Activated T-cell treated with anti-CD3 and anti-CD28 coated beads, Interleukin-2, amount 50 U/mL, for 24 hours (primary cell): ENCODE measurements at regions not wholly inside any gene's neighbourhood (a gene's known extent, or its start where the extent isn't known, plus 50 kb on each side); places are given as distances from the start of the nearest gene placed in this dataset.

ENCODE experiments used
- DNase-seq: peaks from one replicate; pipeline ENCODE4 v3.0.0-alpha.2; 2020
- H3K27ac Mint-ChIP-seq: 2 replicates; pipeline ENCODE4 v1.8.0; 2020; ENCODE audit warnings: mild to moderate bottlenecking, mixed read lengths
- H3K27me3 Mint-ChIP-seq: 2 replicates; pipeline ENCODE4 v1.8.0; 2020; ENCODE audit warnings: mixed read lengths
- H3K36me3 Mint-ChIP-seq: 2 replicates; pipeline ENCODE4 v1.8.0; 2020; ENCODE audit warnings: low read depth, mixed read lengths
- H3K4me1 Mint-ChIP-seq: 2 replicates; pipeline ENCODE4 v1.8.0; 2020; ENCODE audit warnings: low read depth, mixed read lengths
- H3K4me3 Mint-ChIP-seq: 2 replicates; pipeline ENCODE4 v1.8.0; 2020; ENCODE audit warnings: mild to moderate bottlenecking, moderate library complexity, mixed read lengths
- H3K9me3 Mint-ChIP-seq: 2 replicates; pipeline ENCODE4 v1.8.0; 2020; ENCODE audit warnings: mixed read lengths

DNA sequence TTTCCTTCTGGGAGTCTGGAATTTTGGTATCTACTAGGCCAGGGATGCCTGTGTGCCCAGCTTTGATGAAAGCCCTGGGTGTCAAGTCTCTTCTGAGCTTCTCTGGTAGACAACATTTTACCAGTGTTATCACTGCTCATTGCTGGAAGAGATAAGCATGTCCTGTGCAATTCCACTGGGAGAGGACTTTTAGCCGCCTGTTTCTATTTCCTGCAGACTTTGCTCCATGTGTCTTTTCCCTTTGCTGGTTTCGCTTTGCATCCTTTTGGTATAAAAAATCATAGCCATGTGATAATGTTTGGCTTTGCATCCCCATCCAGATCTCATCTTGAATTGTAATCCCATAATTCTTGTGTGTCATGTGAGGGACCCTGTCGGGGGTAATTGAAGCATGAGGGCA lies 163.2 kb downstream of the SLC28A3 start:
- H3K27me3 Mint-ChIP-seq: peaks cover 2% of the 10 kb centered on the region
- no peak for DNase-seq
- no peaks in the 10 kb centered on the region for H3K9me3 Mint-ChIP-seq
- peaks cover 2% of the 10 kb centered on the region for H3K4me1 Mint-ChIP-seq
- no peaks in the 10 kb centered on the region for H3K36me3 Mint-ChIP-seq
- H3K4me3 Mint-ChIP-seq: no peak overlapping the region
- H3K27ac Mint-ChIP-seq: no peak overlapping the region

DNA sequence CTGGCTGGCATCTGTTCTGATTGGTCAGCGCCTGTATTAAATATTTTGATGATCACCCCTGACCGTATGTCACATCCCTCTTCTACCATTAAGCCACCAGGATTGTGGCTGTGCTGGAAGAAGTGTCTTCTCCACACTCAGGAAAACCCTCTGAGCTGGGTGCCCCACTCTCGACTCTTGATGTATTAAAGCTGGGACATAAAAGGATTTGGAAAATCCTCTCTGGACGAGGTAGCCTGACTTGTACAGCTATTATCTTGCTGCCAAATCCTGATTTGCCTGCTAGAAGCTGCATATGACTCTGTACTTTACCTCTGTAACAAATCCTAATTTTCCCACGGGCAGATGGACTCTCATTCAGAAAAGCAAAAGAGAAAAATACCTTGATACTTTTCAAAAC lies 161.0 kb downstream of the SLC28A3 start:
- no peaks in the 10 kb centered on the region for H3K36me3 Mint-ChIP-seq
- H3K27ac Mint-ChIP-seq: no peak overlapping the region
- H3K4me1 Mint-ChIP-seq: no peaks in the 10 kb centered on the region
- no peaks in the 10 kb centered on the region for H3K9me3 Mint-ChIP-seq
- H3K4me3 Mint-ChIP-seq: no peak overlapping the region
- H3K27me3 Mint-ChIP-seq: peaks cover 7% of the 10 kb centered on the region
- DNase-seq: no peak

DNA sequence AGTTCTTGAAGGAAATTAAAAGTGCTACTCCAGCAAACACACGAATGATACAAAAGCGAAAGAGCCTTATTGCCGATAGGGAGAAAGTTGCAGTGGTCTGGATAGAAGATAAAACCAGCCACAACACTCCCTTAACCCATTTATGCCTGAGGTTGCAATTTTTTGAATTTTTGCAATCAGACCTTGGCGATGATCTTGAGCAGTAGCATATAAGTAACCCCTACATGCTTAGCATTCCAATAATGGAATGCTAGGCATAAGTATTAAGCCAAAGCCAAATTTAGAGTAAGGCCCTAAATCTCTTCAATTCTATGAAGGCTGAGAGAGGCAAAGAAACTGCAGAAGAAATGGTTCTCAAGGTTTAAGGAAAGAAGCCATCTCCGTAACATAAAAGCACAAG lies 153.5 kb downstream of the SLC28A3 start:
- no peak for DNase-seq
- H3K9me3 Mint-ChIP-seq: no peaks in the 10 kb centered on the region
- H3K27ac Mint-ChIP-seq: no peak overlapping the region
- peaks cover 15% of the 10 kb centered on the region for H3K27me3 Mint-ChIP-seq
- H3K4me3 Mint-ChIP-seq: no peak overlapping the region
- no peaks in the 10 kb centered on the region for H3K36me3 Mint-ChIP-seq
- H3K4me1 Mint-ChIP-seq: no peaks in the 10 kb centered on the region

DNA sequence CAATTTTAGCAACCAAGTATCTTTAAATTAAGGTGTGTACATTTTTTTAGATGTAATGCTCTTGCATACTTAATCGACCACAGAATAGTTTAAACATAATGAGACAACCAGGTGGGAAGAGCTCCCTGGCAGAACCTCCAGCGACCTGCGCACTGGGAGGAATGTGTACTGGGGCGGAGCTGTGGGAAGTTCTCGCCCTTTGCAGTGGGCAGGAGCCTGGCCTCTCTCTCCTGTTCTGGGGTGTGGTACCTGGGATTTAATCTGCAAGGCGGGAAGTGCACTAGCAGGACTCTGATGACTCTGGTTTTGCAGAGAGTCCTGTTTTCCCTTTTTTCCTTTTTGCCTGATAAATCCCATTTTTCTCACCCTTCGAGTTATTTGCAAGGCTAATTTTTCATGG lies 150.7 kb downstream of the SLC28A3 start:
- Mint-ChIP-seq H3K27ac (no peak overlapping the region), H3K4me1 (no peaks in the 10 kb centered on the region), H3K9me3 (no peaks in the 10 kb centered on the region), H3K36me3 (no peaks in the 10 kb centered on the region), H3K4me3 (no peak overlapping the region), H3K27me3 (peaks cover 20% of the 10 kb centered on the region)
- DNase-seq: no peak

DNA sequence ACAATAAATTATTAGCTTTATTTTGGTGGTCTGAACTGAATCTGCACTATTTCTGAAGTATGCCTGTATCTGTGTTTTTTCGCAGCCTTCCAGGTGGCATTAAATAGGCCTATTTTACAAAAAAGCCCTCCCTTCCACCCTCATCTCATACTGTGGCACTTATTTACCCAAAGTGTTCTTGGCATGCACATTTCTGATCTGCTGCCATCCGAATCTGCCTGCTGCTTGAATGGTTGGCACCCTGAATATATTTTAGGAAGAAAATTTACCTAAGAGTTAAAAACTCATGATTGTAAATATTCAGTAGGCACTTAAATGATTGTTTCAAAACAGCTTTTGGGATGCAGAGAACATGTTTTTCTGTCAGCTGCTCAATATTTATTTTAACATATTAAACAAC lies 150.1 kb downstream of the SLC28A3 start:
- no peak overlapping the region for H3K27ac Mint-ChIP-seq
- DNase-seq: no peak
- no peaks in the 10 kb centered on the region for H3K36me3 Mint-ChIP-seq
- no peaks in the 10 kb centered on the region for H3K4me1 Mint-ChIP-seq
- H3K4me3 Mint-ChIP-seq: no peak overlapping the region
- H3K9me3 Mint-ChIP-seq: no peaks in the 10 kb centered on the region
- H3K27me3 Mint-ChIP-seq: peaks cover 20% of the 10 kb centered on the region

DNA sequence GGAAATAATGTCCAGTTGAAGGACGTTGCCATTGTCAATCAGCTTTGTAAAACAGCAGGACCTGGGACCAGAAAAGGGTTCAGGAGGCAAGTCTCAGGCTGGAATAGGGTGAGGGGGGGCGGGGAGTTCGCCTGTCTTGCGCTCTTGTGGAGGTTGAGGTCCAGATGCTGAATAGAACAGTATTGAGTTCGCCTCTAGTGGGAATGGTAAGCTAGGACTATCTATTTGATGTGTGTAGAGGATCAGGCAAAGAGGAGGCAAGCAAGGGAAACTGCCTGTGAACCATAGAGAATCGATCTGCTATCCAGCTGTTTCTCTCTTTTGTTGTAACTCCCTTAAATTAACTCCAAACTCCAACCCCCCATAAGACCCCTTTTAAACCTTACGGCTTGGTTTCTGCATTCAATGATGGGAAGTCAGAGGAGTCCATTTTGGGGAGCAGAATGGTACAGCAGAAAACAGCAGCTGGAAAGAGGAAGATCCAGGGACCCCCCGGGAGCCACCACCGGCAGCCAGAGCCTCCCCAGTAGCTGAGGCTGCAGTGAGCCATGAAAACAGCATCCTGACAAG lies 133.7 kb downstream of the SLC28A3 start:
- Mint-ChIP-seq H3K4me1 (no peaks in the 10 kb centered on the region), H3K27me3 (peaks cover 10% of the 10 kb centered on the region), H3K27ac (no peak overlapping the region), H3K36me3 (no peaks in the 10 kb centered on the region), H3K4me3 (no peak overlapping the region), H3K9me3 (no peaks in the 10 kb centered on the region)
- no peak for DNase-seq

DNA sequence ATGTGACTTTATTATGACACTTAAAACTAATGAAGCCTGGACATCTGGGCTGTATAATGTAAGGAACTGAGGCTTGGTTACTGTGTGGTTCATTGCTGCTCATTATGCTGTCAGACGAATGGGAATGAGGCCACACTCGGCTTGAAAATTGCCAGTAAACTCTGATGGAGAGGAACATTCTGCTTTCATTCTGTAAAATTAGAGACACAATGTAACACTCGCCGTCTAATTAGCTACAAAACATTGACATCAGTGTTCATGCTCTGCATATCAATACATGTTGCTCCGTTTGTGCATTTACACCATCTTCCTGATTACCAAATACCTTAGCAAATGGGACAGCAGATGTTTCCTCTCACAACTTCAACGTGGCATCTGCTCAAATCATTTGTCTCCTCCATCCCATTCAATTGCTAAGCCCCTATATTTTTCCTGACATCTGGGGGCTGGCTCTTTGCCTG lies 133.0 kb downstream of the SLC28A3 start:
- DNase-seq: no peak
- peaks cover 10% of the 10 kb centered on the region for H3K27me3 Mint-ChIP-seq
- no peaks in the 10 kb centered on the region for H3K36me3 Mint-ChIP-seq
- H3K9me3 Mint-ChIP-seq: no peaks in the 10 kb centered on the region
- H3K4me1 Mint-ChIP-seq: no peaks in the 10 kb centered on the region
- no peak overlapping the region for H3K4me3 Mint-ChIP-seq
- H3K27ac Mint-ChIP-seq: no peak overlapping the region

DNA sequence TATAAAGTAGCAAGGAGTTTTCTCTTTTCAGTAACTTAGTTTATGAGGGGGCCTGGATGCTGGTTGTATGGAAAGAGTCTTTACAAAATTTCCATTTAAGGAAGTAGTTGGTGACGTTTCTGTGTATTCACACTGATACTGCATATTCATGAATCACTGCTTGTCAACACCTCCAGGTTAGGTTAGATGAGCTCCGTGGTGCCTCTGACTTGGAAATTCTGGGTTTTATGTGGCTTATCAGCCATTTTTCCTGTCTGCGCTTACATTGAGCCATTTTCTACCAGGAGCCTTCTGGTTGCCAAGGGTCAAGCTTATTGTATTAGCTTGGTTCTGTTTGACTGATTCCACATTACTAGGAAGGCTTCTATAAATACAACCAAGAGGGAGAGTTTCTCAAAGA lies 128.3 kb downstream of the SLC28A3 start:
- DNase-seq: no peak
- no peaks in the 10 kb centered on the region for H3K9me3 Mint-ChIP-seq

DNA sequence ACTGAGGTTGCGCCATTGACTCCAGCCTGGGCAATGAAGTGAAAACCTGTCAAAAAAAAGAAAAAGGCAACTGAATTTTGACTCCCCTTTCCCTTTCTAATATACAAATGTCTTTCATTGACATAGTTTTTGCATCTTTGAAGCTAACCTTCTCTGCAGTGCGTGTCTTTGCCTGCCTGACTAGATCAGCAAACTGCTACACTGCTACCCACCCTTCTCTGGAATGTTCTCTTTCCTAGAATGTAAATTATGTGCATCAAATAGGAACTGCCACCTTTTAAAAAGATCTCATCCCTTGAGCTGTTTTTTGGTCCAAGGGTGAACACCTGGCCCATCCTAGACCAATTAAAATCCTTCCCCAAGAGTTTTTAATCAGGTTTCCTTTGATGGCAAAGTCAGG lies 127.6 kb downstream of the SLC28A3 start:
- H3K36me3 Mint-ChIP-seq: no peaks in the 10 kb centered on the region

More for the DNA sequence above, 128.3 kb downstream of the SLC28A3 start:
- H3K4me1 Mint-ChIP-seq: no peaks in the 10 kb centered on the region
- H3K4me3 Mint-ChIP-seq: no peak overlapping the region
- no peak overlapping the region for H3K27ac Mint-ChIP-seq
- H3K27me3 Mint-ChIP-seq: no peaks in the 10 kb centered on the region
- H3K36me3 Mint-ChIP-seq: no peaks in the 10 kb centered on the region

DNA sequence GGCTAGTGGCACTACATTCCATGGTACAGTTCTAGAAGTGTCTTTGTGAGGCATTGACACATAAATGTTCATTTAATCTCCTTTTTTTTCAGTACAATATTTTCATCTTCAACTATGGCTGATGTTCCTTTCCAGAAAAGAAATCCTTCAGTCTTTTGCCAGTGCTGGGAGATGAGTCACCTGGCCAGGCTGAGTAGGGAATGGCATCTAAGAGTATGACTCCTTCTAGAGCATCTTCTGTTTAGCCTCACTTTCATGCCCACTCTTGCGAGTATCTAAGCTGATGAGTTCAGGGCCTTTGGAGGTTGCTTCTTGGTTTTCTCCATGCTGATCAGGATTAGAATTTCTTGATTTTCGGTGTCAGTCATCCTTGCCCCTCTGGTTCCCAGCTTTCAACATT lies 124.4 kb downstream of the SLC28A3 start:
- H3K27me3 Mint-ChIP-seq: no peaks in the 10 kb centered on the region
- H3K4me1 Mint-ChIP-seq: no peaks in the 10 kb centered on the region

More for the DNA sequence above, 127.6 kb downstream of the SLC28A3 start:
- Mint-ChIP-seq H3K9me3 (no peaks in the 10 kb centered on the region), H3K4me3 (no peak overlapping the region), H3K27me3 (no peaks in the 10 kb centered on the region), H3K4me1 (no peaks in the 10 kb centered on the region), H3K27ac (no peak overlapping the region)
- DNase-seq: no peak

DNA sequence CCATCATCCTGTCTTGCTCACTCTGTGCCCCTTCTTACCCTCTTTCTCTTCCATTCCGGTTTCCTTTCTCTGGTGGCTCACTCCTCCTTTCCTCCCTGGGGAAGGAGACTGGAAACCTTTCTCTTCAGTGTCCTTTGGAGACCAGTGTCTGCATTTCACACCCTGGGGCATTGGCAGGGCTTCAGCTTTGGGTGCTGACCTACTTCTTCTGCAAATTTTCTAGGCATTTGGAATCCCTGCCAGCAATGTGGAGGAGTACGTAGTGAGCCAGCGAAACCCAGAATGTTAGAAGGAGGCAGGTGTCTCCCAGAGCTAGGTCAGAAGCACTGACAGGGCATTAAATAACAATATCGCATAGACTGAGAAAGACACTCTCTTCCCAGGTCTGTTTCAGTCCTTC lies 122.2 kb downstream of the SLC28A3 start:
- H3K27ac Mint-ChIP-seq: no peak overlapping the region
- peaks cover 7% of the 10 kb centered on the region for H3K9me3 Mint-ChIP-seq
- no peak overlapping the region for H3K4me3 Mint-ChIP-seq
- DNase-seq: no peak
- H3K36me3 Mint-ChIP-seq: no peaks in the 10 kb centered on the region
- peaks cover 3% of the 10 kb centered on the region for H3K27me3 Mint-ChIP-seq
- no peaks in the 10 kb centered on the region for H3K4me1 Mint-ChIP-seq

More for the DNA sequence above, 124.4 kb downstream of the SLC28A3 start:
- Mint-ChIP-seq H3K4me3 (no peak overlapping the region), H3K9me3 (no peaks in the 10 kb centered on the region), H3K36me3 (no peaks in the 10 kb centered on the region), H3K27ac (no peak overlapping the region)
- DNase-seq: no peak

DNA sequence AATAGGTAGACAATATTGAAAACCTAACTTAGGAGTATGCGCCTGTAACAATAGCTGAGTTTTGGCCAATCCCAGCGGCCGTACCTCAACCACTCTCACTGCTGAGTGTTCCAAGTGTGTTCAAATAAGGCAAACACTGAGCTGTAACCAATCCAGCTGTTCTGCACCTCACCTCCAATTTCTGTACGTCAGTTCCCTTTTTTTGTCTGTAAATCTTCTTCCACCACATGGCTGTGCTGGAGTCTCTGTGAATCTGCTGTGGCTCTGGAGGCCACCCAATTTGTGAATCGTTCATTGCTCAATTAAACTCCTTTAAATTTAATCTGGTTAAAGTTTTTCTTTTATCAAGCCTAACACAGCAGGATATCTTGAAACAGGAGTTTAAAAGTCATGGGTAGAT lies 116.3 kb downstream of the SLC28A3 start:
- Mint-ChIP-seq H3K4me1 (no peaks in the 10 kb centered on the region), H3K4me3 (no peak overlapping the region), H3K36me3 (no peaks in the 10 kb centered on the region), H3K27ac (no peak overlapping the region), H3K9me3 (peaks cover 7% of the 10 kb centered on the region), H3K27me3 (peaks cover 6% of the 10 kb centered on the region)
- DNase-seq: no peak
